ENCODE measurements at regions not wholly inside any gene's neighbourhood (a gene's known extent, or its start where the extent isn't known, plus 50 kb on each side); places are given as distances from the start of the nearest gene placed in this dataset.

GRCh38 chr6:11930240-11930639 lies 81.9 kb upstream of the HIVEP1 start:
- no peak for TF ChIP-seq EZH2 (IDR thresholded peaks at IDR 0.05; ENCODE audit: borderline replicate concordance, low read length)
- TF ChIP-seq CTCF (conservative IDR thresholded peaks at IDR 0.05 in 1 of 2, IDR thresholded peaks at IDR 0.05 in 1 of 2; ENCODE audit: extremely low read depth in 1 of 2, insufficient read depth in 1 of 2, low read depth in 1 of 2, low read length in 2 of 2), result no peak

All from mammary epithelial cell (primary cell).